Heart left ventricle (tissue), 13 donors: ENCODE measurements at regions not wholly inside any gene's neighbourhood (a gene's known extent, or its start where the extent isn't known, plus 50 kb on each side); places are given as distances from the start of the nearest gene placed in this dataset.

Experiments
- POLR2A ChIP-seq, 2 donors: fragments of 450-650 bp; IDR thresholded peaks; one replicate each; pipeline ENCODE4 v1.6.1; 2017; ENCODE audit warnings: antibody characterized with exemption in 2 of 2, mild to moderate bottlenecking in 2 of 2, moderate library complexity in 2 of 2
- TF ChIP-seq, protein P1 (sequence below), 12 donors: fragments of 200-600 bp; sonication (generic) in 4 of 12; IDR thresholded peaks; one replicate each; pipeline versions ENCODE4 v1.5.0 to v1.8.0; 2018 to 2022; ENCODE audit warnings: antibody characterized with exemption in 12 of 12, mild to moderate bottlenecking in 5 of 12
- donor health status: ischemic (EF 13 %, LVEDD 7.1; RV severe dilation, severe dysfunction).
- donor health status: DM: no; HTN: yes; CAD: no.
- donor health status: DM: no; HTN: no; CAD: no.
- donor health status: ischemic (EF 25% LVEDD 6.9; RV normal size, moderate dysfunction).
- donor health status: ischemic (EF 25% LVEDD 5.7; RV mildly dilated, moderate dysfunction).
- donor health status: ischemic (EF 35%, LVEDD 5.7; RV mildly dilated, moderate dysfunction).
- donor health status: nonischemic (EF 11% LVEDD 7.7; RV severe dilation, severe dysfunction).
- donor health status: DM: yes; HTN: yes; CAD: no.
- donor health status: PGD.
- donor health status: ischemic (EF 29% LVEDD 5.4; RV normal size, mild dysfunction).
- donor health status: nonischemic (EF 23%, LVEDD 6.1; RV moderate dilation, normal function).

DNA sequence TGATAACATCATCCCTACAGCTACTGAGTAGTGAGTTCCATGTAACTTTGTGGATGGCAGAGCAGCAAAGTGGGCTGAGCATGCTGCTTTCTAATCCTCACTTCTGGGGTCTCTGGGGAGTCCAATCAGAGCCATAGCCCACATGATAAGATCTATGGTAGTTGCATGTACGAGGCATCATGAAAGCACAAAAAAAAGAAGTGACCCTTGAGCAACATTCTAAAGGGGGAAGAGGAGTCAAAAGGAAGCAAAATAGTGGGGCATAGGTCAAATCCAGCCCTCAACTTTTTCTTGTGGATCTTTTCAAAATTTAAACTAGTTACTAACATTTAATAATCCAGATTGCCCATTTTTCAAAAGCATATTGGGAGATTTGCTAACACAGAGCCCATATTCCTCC is 208.5 kb upstream of the TOX3 start:
- TF ChIP-seq, protein P1, sequence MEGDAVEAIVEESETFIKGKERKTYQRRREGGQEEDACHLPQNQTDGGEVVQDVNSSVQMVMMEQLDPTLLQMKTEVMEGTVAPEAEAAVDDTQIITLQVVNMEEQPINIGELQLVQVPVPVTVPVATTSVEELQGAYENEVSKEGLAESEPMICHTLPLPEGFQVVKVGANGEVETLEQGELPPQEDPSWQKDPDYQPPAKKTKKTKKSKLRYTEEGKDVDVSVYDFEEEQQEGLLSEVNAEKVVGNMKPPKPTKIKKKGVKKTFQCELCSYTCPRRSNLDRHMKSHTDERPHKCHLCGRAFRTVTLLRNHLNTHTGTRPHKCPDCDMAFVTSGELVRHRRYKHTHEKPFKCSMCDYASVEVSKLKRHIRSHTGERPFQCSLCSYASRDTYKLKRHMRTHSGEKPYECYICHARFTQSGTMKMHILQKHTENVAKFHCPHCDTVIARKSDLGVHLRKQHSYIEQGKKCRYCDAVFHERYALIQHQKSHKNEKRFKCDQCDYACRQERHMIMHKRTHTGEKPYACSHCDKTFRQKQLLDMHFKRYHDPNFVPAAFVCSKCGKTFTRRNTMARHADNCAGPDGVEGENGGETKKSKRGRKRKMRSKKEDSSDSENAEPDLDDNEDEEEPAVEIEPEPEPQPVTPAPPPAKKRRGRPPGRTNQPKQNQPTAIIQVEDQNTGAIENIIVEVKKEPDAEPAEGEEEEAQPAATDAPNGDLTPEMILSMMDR (IDR thresholded peaks at IDR 0.05), result no peak
- TF ChIP-seq POLR2A (IDR thresholded peaks at IDR 0.05), result no peak
